ENCODE measurements at regions not wholly inside any gene's neighbourhood (a gene's known extent, or its start where the extent isn't known, plus 50 kb on each side); places are given as distances from the start of the nearest gene placed in this dataset.
A peak's percentile ranks its signal among the peaks of the same experiment; 100 is the strongest.

DNA sequence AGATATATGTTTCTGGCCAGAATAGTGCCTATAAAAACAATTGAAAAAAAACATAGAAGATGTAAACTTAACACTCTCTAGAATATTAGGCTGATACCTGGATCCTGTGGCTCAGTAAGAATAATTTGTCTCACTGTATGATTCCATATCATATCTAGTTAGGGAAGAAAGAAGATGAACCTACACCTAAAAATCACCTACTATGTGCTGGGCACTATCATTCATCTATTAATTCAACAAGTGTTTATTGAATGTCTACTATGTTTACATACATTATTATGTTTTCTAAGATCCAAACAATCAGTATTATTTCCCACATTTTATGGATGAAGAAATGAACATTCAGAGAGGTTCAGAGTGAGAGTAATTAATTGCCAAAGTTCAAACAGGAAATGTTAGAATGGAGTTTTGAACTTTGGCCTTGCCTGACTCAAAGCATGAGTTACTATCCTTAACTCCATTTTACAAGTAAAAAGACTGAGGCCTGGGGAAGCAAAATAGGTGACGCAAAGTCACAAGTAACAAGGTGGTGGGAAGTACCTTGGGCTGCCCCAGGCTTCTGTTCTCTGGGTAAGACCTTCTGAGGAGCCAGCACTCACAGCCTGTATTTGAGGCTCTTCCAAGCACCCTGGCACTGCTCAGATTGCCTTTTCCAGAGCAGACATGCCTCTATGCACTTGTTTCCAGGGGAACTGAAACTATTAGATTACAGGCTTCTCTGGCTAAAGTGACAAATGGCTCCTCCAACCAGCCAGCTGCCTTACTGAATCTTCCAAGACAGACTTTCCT, 111.1 kb upstream of the ACSL4 start:
- FAIRE-seq = no peak

DNA sequence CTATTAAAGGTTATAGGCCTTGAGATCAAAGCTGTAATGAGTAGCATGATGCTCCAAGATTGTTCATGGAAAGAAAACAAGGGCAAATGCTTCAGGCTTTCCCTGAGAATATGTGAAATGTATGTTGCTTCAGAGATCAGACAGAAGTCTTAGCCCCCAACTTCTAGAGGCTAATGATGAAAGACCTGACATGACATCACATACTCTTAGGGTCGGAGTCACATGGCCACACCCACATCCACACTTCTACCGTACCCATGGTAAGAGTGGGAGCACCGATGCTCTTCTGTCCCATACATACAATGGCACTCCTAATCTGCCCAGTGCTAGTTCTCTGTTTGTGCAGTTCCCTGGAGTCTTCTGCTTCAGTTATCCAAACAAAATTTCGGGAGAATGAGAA, 111.9 kb upstream of the ACSL4 start:
- no peak for FAIRE-seq

DNA sequence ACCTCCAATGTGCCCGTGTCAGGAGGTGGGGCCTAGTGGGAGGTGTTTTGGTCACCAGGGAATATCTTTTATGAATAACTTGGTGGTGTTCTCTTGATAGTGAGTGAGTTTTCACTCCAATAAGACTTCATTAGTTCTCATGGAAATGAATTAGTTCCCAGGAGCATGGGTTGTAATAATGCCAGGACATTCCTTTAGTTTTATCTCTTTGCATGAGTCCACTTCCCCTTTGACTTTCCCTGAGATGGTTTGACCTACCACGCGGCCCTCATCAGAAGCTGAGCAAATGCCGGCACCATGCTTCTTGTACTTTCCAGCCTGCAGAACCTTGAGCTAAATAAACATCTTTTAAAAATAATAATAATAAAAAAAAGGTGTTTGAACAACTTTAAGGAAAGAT, 112.9 kb upstream of the ACSL4 start:
- no peak for FAIRE-seq

DNA sequence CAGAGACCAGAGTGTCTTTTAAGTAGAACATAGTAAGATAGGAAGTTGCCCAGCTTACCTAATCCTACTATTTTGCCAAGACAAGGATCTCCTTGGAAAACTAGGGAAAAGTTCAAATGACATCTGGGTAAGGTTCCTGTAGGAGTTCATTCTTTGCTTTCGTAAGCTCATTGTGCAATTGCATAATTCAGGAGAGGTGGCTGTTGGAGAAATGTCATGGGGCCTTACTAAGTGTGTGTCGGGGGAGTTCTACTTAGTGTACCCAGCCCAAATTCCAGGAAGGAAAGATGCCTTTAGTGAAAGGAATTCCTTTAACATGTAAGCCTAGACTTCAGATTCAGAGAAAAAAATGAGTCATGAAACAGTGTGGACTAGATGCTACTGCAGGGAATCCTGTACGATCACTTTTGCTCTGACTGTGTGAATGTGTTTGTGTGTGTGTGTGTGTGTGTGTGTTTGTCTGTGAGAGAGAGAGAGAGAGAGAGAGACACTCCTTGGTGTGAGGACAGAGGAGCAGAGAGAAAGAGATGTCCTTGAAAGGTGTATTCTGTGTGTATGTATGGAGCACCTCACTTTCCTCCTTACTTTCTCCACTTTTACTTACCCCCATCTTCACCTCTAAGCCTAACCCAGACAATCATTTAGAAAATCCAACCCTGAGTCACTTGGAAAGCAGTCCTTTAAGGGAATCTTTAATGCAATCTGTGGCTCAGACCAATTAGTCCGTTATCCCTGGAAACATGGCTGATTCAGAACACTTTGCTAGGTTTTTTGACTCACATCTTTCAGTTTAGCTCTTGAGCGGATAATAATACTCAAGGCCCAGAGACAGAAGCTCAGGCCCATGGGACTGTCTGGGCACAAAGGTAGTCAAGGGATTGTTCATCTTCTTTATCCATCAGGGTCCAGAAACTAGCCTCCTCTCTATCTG, 114.5 kb upstream of the ACSL4 start:
- no peak for FAIRE-seq

DNA sequence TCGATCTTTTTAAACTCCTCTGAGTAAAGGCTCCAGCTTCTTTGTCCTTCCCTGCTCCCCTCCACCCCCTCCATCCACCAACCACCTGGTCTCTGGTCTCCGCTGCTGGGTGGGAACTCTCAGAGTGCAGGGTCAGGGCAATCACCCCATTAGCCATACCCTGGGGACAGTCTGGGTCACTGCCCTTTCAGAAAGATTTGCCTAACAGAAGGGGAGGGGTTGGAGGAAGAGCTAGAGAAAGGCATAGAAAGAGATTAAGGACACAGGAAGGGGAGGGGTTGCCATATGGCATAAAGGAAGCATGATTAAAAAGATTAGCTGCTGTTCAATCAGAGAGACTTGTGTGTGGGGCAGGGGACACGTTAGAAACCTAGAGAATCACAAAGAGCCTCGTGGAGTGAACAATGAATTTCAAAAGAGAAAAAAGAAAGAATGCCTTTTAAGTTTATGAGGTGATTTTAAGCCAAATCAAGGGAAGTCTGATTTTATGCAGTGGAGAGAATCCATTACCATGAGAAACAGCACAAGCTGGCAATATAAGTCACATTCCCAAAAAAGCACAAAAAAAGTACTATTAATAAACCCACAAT, 115.5 kb upstream of the ACSL4 start:
- FAIRE-seq = no peak

DNA sequence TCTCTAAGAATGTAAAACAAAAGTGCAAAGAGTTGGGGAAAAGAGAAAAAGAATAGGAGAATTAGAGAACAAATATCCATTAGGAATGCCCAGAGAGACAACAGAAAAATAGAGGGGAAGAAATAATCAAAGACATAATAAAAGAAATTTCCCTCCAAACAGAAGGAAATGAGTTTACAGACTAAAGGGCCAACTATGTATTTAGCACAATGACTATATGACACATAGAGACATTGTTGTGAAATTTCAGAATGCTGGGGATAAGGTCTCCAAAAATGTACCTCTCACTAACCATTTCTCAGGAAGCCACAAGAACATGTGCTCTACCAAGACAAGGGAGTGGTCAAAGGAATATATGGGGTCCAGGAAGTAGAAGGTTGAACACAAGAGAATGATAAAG, 121.0 kb upstream of the ACSL4 start:
- FAIRE-seq = no peak

DNA sequence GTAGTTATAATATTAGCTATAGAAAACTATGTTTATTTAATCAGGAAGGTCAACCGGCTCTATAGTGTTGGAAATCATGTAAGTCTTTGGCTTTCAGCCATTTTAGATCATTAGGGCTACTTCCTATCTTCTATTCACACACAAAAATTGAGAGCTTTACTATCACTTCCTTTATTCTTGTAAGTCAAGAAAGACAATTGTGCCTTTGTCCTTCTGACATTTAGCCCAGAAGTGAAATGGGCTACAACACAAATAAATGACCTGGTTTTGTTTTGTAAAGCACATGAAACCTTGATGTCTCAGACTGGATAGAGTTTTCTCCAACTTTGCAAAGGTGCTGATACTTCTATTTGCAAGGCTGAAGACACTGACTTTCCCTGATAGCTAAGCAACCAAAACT, 122.4 kb upstream of the ACSL4 start:
- no peak for FAIRE-seq

DNA sequence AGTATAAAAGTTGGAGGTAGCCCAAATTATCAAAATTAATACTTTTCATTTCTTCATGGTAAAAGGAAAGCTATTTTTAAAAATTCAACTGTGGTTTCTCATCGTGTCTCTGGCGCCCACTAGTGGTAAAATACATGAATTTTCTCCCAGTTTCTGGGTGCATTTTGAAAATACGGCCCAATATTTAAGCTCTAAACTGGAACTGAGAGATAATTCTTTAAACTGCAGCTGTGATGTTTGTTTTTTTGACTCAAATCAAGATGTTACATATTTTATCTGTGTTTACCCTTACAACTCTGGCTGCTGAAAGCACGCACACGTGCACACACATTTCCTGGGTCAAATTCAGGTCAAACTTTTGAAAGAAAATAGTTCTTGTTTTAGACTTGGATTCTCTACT, 123.9 kb upstream of the ACSL4 start:
- peak; percentile 72 for FAIRE-seq

DNA sequence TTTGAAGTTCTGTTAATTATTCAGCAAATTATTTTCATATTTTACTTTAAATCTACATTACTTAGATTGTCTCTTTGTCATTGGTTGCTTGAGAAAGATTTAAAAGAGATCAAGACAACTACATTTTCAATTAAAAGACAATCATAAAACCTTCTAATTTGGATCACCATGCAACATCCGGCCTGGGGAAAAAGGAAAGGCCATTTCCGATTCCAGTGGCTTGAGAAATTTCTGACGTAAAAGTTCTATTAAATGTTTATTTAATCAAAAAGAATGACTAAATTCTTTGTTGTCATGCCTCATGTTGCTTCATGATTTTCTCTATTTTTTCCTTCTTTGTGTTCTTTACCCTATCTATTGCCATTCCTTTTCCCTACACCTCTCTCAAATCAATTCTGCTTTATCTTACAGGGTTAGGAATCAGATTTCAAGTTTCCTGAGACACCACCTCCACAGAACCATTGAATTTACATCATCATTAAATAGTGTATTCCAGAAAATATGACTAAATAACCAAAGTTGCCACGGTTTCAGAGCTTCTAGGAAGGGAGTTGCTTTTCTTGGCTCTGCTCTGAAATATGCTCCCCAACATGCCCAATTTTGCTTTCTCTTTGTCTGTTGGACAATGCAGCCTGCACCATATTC, 124.6 kb upstream of the ACSL4 start:
- no peak for FAIRE-seq

DNA sequence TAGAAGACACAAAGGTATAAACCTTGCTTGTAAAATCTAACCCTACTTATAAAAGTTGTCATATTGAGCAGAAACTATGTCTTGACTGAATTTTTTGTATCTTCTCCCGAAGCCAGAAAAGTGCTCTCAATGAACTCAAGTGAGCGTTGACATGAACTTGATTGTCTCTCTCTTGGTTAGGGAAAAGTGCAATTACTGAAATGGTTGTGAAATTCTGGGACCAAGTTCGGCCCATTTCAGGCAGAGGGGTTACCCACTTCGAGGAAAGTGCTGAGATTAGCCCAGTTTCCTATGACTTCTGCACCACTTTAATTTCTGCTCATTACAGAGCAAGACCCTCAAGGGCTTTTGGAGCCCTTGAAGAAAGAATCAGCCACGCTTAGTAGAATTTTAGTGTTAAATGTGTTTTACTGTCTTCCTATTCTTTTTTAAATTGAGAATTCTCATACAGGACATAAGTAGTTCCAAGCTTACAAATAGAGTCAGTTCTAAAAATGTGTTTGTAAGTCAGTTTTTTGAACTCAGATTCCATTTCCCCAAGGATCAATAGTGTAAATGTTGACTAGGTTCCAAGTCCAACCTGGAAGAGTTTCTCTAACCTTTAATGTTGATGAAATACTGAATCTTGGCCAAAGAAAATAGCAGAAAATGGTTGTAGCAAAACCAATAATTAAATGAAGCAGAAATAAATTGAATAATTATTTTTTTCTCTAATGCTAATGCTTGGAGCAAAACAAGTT, 125.7 kb upstream of the ACSL4 start:
- no peak for FAIRE-seq

DNA sequence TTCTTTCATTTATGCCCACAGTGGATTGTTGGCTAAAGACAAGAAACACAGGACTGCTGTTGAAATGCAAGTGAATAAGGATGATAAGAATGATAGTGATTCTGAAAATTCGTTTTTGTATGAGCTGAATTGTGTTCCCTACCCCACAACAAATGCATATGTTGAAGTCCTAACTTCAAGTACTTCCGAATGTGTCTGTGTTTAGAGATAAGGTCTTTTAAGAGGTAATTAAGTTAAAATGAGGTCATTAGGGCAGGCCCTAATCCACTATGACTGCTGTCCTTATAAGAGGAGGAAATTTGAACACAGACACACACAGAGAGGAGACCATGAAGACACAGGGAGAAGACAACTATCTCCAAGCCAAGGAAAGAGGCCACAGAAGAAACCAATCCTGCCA, 126.6 kb upstream of the ACSL4 start:
- FAIRE-seq = no peak

DNA sequence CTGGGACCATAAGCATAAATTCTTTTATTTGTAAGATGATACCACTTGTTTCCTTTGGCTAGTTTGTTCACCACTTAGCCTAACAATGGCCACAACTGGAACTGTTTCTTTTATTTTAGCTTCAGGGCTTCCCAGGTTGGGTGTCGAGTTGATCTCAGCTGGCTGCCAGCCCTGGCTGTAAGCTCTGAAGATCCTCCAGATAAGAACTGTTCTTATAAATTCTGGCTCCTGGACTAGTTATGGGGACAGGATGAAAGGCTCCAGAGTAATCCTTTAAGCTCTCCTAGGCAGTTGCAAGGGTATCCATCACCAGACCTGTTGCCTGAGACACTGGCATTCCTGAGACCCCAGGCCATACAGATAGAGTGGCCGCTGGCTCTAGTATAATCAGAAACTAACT, 129.4 kb upstream of the ACSL4 start:
- no peak for FAIRE-seq

DNA sequence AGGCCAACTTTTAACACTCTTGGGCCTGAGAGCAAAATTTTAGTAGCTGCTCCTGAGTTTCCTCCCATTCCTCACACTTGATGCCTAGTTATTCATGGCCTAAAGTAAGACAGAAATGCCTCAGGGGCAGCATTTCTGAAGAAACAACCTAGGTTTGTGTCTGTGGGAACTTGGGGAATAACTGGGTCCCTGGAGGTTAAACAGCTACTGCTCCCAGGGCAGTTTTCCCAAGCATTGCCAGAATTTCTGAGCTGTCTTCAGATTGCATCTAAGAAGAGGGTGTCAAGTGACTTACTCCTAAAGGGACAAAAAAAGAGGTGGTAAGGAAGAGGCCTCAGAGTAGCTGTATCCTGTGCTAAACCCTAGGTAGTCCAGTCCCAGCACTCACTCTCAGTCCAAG, 130.8 kb upstream of the ACSL4 start:
- FAIRE-seq = no peak

DNA sequence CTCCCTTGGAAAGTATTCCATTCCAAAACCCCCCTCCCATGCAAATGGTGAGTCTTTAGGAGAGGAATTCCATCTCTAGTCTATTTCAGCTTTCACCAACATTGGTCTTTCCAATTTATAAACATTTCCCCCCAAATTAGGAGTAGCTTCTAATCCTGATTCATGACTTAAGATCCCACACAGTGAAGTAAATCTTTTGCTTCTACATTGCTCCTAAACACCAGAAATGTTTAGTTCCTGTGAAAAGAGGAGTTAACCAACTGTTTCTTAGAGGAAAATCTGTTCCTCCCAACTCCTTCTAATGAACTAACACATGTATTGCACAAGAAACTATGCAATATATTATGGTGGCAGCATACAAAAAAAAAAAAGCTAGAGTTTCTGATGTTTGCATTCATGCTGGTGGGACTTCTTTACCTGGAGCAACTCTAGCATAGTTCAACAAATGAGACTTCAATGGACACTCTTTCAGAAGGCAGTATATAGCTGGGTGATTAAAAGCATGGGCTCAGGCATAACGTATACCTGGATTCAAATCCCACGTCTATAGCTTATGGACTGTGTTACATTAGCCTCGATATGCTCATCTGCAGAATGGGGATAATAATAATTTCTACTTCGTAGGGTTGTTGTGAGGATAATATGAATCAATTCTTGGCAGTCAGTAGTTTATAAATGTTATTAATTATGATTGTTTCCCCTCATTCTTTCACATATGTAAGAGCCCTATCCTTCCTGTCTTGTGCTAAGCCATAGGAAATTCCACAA, 131.6 kb upstream of the TMEM164 start:
- FAIRE-seq = no peak

DNA sequence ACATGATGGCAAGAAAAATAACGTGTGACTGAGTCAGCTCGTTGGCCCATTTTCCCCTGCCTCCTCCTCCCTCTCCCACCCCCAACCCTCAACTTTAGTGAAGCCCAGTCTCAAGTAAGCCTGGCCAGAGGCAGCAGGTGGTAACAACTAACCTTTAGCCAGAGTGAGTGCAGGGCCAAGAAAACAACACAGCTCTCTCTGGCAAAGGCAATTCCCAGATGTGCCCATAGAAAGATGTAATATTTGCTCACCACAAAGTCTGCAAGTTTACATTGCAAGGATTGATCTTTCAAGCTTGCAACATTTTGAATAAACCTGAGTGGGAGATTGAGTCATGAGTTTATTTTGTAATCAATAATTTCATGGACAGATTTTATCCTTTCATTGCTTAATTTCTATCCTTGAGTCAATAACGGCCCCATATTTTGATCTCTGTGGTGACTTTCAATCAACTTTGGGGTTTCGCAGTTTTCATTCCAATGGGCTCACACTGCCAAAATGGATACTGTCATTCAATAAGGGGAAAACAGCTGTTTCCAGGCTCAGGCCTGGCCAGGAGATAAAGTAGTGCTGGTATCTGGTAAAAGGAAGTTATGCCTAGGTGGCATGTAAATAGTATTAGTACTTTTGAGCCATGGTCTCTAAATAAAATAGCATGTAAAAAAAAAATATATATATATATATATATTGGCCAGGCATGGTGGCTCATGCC, 130.7 kb upstream of the TMEM164 start:
- no peak for FAIRE-seq

DNA sequence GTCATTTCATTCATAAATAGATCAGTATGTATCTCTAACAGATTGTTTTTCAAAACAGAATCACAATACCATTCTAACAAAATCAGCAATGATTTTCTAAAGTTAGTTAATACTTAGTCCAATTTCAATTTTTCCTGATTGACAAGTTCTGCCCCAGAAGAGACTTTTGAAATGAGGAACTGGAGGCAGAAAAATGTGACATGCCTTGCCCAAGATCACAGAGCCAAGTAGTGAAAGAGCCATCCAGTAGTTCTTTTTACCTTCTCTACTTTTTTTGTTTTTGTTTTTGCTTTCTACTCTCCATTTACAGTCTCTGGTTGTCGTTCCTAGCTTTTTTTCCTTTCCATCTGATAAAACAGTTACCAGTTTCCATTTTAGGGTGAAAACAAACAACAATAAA, 129.3 kb upstream of the TMEM164 start:
- FAIRE-seq = no peak

DNA sequence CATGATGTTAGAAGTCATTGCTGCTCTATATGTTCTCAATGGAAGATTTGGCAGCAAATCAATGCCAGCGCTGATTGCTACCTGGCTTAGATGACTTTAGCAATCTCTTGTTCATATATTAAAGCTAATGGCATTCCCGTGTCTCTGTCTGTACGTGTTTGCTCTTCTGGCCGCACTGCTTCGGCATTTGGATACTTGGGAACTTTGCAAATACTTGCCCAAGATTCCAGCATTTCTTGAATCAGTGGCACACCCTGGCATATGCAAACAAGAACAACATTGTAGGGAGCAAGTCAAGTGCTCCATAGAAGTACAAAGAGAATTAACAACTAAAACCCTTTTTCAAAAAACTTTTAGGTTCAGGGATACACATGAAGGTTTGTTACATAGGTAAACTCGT, 128.9 kb upstream of the TMEM164 start:
- no peak for FAIRE-seq

DNA sequence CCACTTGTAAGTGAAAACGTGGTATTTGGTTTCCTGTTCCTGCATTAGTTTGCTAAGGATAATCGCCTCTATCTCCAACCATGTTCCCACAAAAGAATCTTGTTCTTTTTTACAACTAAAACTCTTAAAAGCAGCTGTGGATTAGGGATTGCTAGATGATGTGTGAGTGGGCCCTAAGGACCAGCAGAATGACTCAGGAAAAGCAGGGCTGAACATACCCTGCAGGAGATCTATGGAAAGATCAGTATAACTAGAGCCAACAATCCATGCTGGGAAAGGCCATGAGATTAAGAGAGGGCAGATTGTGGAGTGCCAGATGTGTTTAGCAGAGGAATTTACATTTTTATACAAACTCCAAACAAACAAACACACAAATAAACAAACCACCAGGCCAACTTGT, 128.4 kb upstream of the TMEM164 start:
- FAIRE-seq = no peak

DNA sequence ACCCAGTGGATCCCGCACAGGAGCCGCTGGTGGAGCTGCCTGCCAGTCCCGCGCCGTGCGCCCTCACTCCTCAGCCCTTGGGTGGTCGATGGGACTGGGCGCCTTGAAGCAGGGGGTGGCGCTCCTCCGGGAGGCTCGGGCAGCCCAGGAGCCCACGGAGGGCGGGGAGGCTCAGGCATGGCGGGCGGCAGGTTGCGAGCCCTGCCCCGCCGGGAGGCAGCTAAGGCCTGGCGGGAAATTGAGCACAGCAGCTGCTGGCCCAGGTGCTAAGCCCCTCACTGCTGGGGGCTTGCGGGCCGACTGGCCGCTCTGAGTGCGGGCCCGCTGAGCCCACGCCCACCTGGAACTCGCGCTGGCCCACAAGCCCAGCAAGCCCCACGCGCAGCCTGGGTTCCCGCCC, 127.1 kb upstream of the TMEM164 start:
- no peak for FAIRE-seq

DNA sequence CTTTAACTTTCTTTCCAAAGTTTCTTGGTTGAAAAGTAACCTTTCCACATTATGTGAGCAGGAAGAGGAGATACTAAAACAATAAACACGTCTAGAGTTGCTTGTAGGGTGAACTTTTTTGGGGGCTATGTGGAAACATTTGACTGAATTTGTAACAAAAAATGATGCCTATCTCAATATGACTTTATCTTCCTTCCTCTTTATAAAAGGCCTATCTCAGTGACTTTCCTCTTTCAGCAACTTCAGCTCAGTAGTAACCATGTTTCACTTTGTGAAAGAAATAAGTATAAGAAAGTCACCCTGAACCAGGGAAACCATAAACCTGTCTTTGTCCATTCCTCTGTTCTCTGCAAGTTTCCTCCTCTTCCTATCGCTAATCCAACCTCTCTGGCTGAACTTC, 124.7 kb upstream of the TMEM164 start:
- FAIRE-seq = no peak

DNA sequence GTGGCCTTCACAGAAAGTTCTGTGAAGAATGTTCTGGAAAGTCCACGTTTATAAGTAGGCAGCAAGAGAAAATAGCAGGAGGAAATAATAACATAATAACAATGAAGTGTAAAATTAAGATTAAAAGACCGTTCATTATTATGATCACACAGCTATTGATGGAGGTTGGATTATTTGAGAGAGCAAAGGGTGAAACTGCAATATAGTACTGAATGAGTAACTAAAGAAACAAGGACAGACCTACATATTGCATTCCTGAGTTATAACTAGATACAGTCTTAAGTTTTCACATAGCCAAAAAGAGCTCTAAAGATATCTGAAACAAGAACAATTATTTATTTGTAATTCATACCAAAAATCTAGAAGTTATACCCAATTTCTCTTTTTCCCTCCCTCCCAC, 122.9 kb upstream of the TMEM164 start:
- no peak for FAIRE-seq
